PFSK-1 (cell line): ENCODE measurements at regions not wholly inside any gene's neighbourhood (a gene's known extent, or its start where the extent isn't known, plus 50 kb on each side); places are given as distances from the start of the nearest gene placed in this dataset.

Experiments
- FOXP2 ChIP-seq: optimal IDR thresholded peaks from 2 replicates; pipeline ENCODE3; 2011; ENCODE audit warnings: borderline replicate concordance, control low read depth, inconsistent platforms; ENCODE audit not compliant: insufficient read depth; ENCODE audit errors: extremely low read length, extremely low read depth
- POLR2AphosphoS5 ChIP-seq: IDR thresholded peaks from 2 replicates; pipeline ENCODE4 v1.6.1; 2012; ENCODE audit warnings: low read depth, mild to moderate bottlenecking, control low read depth, low read length, moderate library complexity
- SIN3A ChIP-seq: IDR thresholded peaks from 2 replicates; pipeline ENCODE4 v1.6.1; 2012; ENCODE audit warnings: mild to moderate bottlenecking, low read length, moderate library complexity, borderline replicate concordance; ENCODE audit not compliant: insufficient read depth
- TAF1 ChIP-seq: IDR thresholded peaks from 2 replicates; pipeline ENCODE4 v1.6.1; 2012; ENCODE audit warnings: low read length, control low read depth, borderline replicate concordance; ENCODE audit not compliant: insufficient read depth
- TF ChIP-seq, protein P1 (sequence below), 2 experiments: IDR thresholded peaks; 2 replicates each; pipeline versions ENCODE4 v1.6.1 to v1.8.0; 2011 to 2012; ENCODE audit warnings: low read depth in 2 of 2, low read length in 2 of 2, control low read depth in 1 of 2, inconsistent platforms in 1 of 2, mild to moderate bottlenecking in 1 of 2, moderate library complexity in 1 of 2; ENCODE audit not compliant: insufficient read depth in 1 of 2

DNA sequence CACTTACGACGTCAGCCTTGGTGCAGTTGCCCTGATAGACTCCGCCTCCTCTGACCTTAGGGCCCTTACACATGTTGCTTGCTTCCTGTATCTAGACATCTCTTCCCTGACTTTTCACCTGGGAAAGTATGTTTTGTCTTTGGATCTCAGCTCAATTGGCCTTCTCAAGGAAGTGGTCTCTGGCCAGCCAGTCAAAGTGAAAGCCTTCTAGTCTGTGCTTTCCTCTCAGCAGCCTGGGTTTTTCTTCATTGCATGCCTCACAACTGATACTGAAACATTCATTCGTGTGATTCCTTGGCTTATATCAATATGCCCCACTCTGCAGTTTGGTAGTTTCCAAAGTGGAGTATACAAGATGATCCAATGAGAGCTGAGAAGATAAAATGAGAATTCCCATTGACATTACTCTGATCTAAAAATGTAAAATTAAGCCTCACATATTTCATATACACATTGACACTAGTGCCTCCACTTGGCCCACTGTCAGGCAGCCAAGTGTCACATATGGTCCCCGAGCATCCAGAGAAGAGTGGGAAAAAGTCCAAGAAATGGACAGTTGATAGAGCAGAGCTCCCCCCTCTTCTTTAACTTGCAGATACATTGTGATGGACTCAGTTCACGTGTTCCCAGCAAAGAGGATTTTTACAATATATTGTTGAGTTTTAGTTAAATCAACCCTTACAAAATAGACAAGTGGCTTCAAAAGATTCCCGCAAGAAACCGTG, 371.2 kb upstream of the ASIC2 start:
- TF ChIP-seq, protein P1, sequence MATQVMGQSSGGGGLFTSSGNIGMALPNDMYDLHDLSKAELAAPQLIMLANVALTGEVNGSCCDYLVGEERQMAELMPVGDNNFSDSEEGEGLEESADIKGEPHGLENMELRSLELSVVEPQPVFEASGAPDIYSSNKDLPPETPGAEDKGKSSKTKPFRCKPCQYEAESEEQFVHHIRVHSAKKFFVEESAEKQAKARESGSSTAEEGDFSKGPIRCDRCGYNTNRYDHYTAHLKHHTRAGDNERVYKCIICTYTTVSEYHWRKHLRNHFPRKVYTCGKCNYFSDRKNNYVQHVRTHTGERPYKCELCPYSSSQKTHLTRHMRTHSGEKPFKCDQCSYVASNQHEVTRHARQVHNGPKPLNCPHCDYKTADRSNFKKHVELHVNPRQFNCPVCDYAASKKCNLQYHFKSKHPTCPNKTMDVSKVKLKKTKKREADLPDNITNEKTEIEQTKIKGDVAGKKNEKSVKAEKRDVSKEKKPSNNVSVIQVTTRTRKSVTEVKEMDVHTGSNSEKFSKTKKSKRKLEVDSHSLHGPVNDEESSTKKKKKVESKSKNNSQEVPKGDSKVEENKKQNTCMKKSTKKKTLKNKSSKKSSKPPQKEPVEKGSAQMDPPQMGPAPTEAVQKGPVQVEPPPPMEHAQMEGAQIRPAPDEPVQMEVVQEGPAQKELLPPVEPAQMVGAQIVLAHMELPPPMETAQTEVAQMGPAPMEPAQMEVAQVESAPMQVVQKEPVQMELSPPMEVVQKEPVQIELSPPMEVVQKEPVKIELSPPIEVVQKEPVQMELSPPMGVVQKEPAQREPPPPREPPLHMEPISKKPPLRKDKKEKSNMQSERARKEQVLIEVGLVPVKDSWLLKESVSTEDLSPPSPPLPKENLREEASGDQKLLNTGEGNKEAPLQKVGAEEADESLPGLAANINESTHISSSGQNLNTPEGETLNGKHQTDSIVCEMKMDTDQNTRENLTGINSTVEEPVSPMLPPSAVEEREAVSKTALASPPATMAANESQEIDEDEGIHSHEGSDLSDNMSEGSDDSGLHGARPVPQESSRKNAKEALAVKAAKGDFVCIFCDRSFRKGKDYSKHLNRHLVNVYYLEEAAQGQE (IDR thresholded peaks at IDR 0.05; ENCODE audit: insufficient read depth in 1 of 2, low read depth in 2 of 2, low read length in 2 of 2): no peak
- TF ChIP-seq FOXP2 (no peak), TAF1 (no peak), SIN3A (no peak), POLR2AphosphoS5 (no peak)

DNA sequence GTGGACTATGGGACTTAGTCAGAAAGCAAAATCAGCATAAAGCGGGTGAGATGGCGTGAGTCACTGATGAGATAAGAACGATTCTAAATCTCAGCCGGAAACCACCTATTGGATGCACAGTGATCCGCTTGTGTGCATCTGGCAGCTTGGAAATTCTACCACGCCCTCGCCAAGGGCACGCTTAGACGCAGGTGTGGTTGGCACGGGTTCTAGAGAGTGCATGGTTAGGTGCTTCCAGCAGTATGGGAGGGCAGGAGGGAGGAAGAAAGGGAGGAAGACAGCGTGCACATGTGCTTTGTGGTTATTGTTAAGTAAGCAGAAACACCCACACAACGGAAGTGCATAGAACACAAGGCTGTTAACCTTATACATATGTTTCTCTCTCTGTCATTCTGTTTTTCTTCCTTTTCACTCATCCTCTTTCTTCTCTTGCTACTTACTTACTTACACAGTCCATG, 374.0 kb upstream of the ASIC2 start:
- TF ChIP-seq, protein P1 (IDR thresholded peaks at IDR 0.05; ENCODE audit: insufficient read depth in 1 of 2, low read depth in 2 of 2, low read length in 2 of 2): no peak
- TF ChIP-seq TAF1 (no peak), SIN3A (no peak), FOXP2 (no peak), POLR2AphosphoS5 (no peak)

DNA sequence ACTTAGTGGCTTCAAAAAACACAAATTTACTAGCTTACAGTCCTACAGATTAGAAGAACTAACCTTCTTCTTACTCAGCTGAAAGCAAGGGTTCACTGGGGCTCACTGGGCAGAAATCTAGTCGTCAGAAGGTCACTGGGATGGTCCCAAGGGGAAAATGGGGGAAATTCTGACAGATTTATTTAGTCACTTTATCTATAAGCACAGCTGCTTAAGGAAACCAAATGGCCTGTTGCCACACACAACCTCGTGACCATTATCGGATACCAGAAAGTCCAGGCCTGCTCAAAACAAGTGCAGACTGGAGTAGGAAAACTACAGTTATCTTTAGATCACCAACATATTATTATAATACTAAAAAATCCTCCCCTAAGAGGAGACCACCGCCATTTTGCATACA, 374.6 kb upstream of the ASIC2 start:
- TF ChIP-seq, protein P1 (IDR thresholded peaks at IDR 0.05; ENCODE audit: insufficient read depth in 1 of 2, low read depth in 2 of 2, low read length in 2 of 2): no peak
- TF ChIP-seq FOXP2: no peak
- TF ChIP-seq POLR2AphosphoS5: no peak
- no peak for TF ChIP-seq TAF1
- TF ChIP-seq SIN3A: no peak

DNA sequence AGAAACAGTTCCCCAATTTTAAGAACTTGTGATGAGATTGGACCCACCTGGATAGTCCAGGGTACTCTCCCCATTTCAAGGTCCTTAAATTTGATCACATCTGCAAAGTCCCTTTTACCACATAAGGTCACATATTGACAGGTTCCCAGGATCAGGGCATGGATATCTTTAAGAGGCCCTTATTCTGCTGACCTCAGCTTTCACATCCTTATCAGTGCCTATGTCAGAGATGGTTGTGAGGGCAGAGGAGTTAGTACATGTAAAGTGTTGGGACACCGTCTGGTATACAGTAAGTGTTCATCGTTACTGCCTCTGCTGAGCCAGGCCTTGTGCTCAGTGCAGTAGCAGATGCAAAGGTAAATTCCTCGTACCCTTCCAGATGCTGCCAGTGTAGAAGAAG, 375.4 kb upstream of the ASIC2 start:
- no peak for TF ChIP-seq SIN3A
- TF ChIP-seq, protein P1 (IDR thresholded peaks at IDR 0.05; ENCODE audit: insufficient read depth in 1 of 2, low read depth in 2 of 2, low read length in 2 of 2): no peak
- TF ChIP-seq FOXP2: no peak
- TF ChIP-seq POLR2AphosphoS5: no peak
